Fibroblast of lung (primary cell): ENCODE measurements at regions not wholly inside any gene's neighbourhood (a gene's known extent, or its start where the extent isn't known, plus 50 kb on each side); places are given as distances from the start of the nearest gene placed in this dataset.

Experiments
- DNase-seq, 2 donors: peaks; one replicate each; pipeline versions ENCODE4 v3.0.0 to v3.0.0-alpha.2; 2010; ENCODE audit warnings: low read depth in 2 of 2
- H2AFZ ChIP-seq: 2 replicates; pipeline ENCODE4 v1.5.1; 2012; ENCODE audit warnings: low read length, control low read depth, inconsistent platforms
- H3K27ac ChIP-seq: 2 replicates; pipeline ENCODE4 v1.5.1; 2011; ENCODE audit warnings: low read length, control low read depth; ENCODE audit not compliant: insufficient read depth
- H3K27me3 ChIP-seq: 2 replicates; pipeline ENCODE4 v1.5.1; 2011; ENCODE audit warnings: mild to moderate bottlenecking, low read length; ENCODE audit not compliant: control insufficient read depth, insufficient read depth
- H3K36me3 ChIP-seq: 2 replicates; pipeline ENCODE4 v1.5.1; 2011; ENCODE audit warnings: low read length; ENCODE audit not compliant: control insufficient read depth, insufficient read depth
- H3K4me1 ChIP-seq: 2 replicates; pipeline ENCODE4 v1.5.1; 2011; ENCODE audit warnings: low read length; ENCODE audit not compliant: control insufficient read depth, insufficient read depth; ENCODE audit errors: extremely low read depth
- H3K4me2 ChIP-seq: 2 replicates; pipeline ENCODE4 v1.5.1; 2011; ENCODE audit warnings: low read length, control low read depth; ENCODE audit not compliant: insufficient read depth; ENCODE audit errors: extremely low read depth
- H3K4me3 ChIP-seq, 4 experiments: fragments of 200-600 bp in 1 of 4; sonication (generic) in 1 of 4; replicated peaks in 1 of 4; 2 replicates each; pipeline ENCODE4 v1.5.1; 2011 to 2016; ENCODE audit warnings: low read length in 4 of 4, low read depth in 3 of 4, mild to moderate bottlenecking in 3 of 4, control low read depth in 2 of 4, inconsistent platforms in 1 of 4, mixed read lengths in 1 of 4; ENCODE audit not compliant: insufficient read depth in 1 of 4; ENCODE audit errors: control extremely low read depth in 1 of 4
- H3K79me2 ChIP-seq: 2 replicates; pipeline ENCODE4 v1.5.1; 2012; ENCODE audit warnings: mild to moderate bottlenecking, low read length, inconsistent platforms; ENCODE audit not compliant: control insufficient read depth, insufficient read depth
- H3K9ac ChIP-seq: 2 replicates; pipeline ENCODE4 v1.5.1; 2011; ENCODE audit warnings: mild to moderate bottlenecking, low read length, control low read depth; ENCODE audit not compliant: insufficient read depth
- H3K9me3 ChIP-seq: 2 replicates; pipeline ENCODE4 v1.5.1; 2012; ENCODE audit warnings: low read depth, low read length; ENCODE audit not compliant: control insufficient read depth, insufficient read depth
- H4K20me1 ChIP-seq: 2 replicates; pipeline ENCODE4 v1.5.1; 2011; ENCODE audit warnings: low read length; ENCODE audit not compliant: control insufficient read depth, insufficient read depth; ENCODE audit errors: extremely low read depth
- CTCF ChIP-seq, 2 donors: IDR thresholded peaks in 1 of 2; conservative IDR thresholded peaks in 1 of 2; 1 replicate in 1 of 2; 2 replicates in 1 of 2; pipeline ENCODE4 v1.5.1; 2011 to 2012; ENCODE audit warnings: low read length in 2 of 2, control low read depth in 1 of 2, inconsistent platforms in 1 of 2, low read depth in 1 of 2, mild to moderate bottlenecking in 1 of 2
- EZH2 ChIP-seq: IDR thresholded peaks from 2 replicates; pipeline ENCODE4 v1.5.1; 2012; ENCODE audit warnings: low read length, control low read depth, mild to moderate bottlenecking; ENCODE audit errors: missing control alignments

- Histone ChIP-seq H3K9ac (no peak overlapping the region), H3K79me2 (no peaks in the 10 kb centered on the region), H3K9me3 (no peaks in the 10 kb centered on the region), H3K4me3 (no peak overlapping the region), H3K4me1 (no peaks in the 10 kb centered on the region), H4K20me1 (no peaks in the 10 kb centered on the region), H3K4me2 (no peak overlapping the region), H2AFZ (no peak overlapping the region), H3K27ac (no peak overlapping the region), H3K36me3 (no peaks in the 10 kb centered on the region), H3K27me3 (no peaks in the 10 kb centered on the region)
- TF ChIP-seq EZH2 = no peak
- TF ChIP-seq CTCF (conservative IDR thresholded peaks at IDR 0.05 in 1 of 2, IDR thresholded peaks at IDR 0.05 in 1 of 2; ENCODE audit: low read depth in 1 of 2, low read length in 2 of 2) = no peak
- DNase-seq = no peak
Observed at GRCh38 chr5:2614571-2614970, 136.9 kb downstream of the IRX2 start.

GRCh38 chr5:2611659-2612058 is 139.8 kb downstream of the IRX2 start:
- Histone ChIP-seq H3K4me3 (no peak overlapping the region), H3K27ac (no peak overlapping the region), H3K36me3 (no peaks in the 10 kb centered on the region), H3K4me2 (no peak overlapping the region), H2AFZ (no peak overlapping the region), H3K9ac (no peak overlapping the region), H3K79me2 (no peaks in the 10 kb centered on the region), H4K20me1 (no peaks in the 10 kb centered on the region), H3K4me1 (no peaks in the 10 kb centered on the region), H3K9me3 (no peaks in the 10 kb centered on the region), H3K27me3 (no peaks in the 10 kb centered on the region)
- no peak for DNase-seq
- TF ChIP-seq EZH2 (no peak), CTCF (conservative IDR thresholded peaks at IDR 0.05 in 1 of 2, IDR thresholded peaks at IDR 0.05 in 1 of 2; ENCODE audit: low read depth in 1 of 2, low read length in 2 of 2) (no peak)

GRCh38 chr5:2610986-2611385 is 140.5 kb downstream of the IRX2 start:
- Histone ChIP-seq H3K4me1 (no peaks in the 10 kb centered on the region), H3K9ac (no peak overlapping the region), H3K9me3 (no peaks in the 10 kb centered on the region), H3K27me3 (no peaks in the 10 kb centered on the region), H3K4me3 (no peak overlapping the region), H3K79me2 (no peaks in the 10 kb centered on the region), H3K4me2 (no peak overlapping the region), H4K20me1 (no peaks in the 10 kb centered on the region), H3K36me3 (no peaks in the 10 kb centered on the region), H2AFZ (no peak overlapping the region), H3K27ac (no peak overlapping the region)
- no peak for TF ChIP-seq EZH2
- no peak for DNase-seq

GRCh38 chr5:2608391-2608790 is 143.1 kb downstream of the IRX2 start:
- Histone ChIP-seq H3K27ac (no peak overlapping the region), H4K20me1 (no peaks in the 10 kb centered on the region), H3K4me2 (no peak overlapping the region), H3K4me3 (no peak overlapping the region), H2AFZ (no peak overlapping the region), H3K9ac (no peak overlapping the region), H3K36me3 (no peaks in the 10 kb centered on the region), H3K4me1 (no peaks in the 10 kb centered on the region), H3K79me2 (no peaks in the 10 kb centered on the region), H3K9me3 (no peaks in the 10 kb centered on the region), H3K27me3 (no peaks in the 10 kb centered on the region)
- no peak for DNase-seq
- TF ChIP-seq EZH2 (no peak), CTCF (conservative IDR thresholded peaks at IDR 0.05 in 1 of 2, IDR thresholded peaks at IDR 0.05 in 1 of 2; ENCODE audit: low read depth in 1 of 2, low read length in 2 of 2) (no peak)
